ENCODE measurements at regions not wholly inside any gene's neighbourhood (a gene's known extent, or its start where the extent isn't known, plus 50 kb on each side); places are given as distances from the start of the nearest gene placed in this dataset.

- TF ChIP-seq, protein P1, sequence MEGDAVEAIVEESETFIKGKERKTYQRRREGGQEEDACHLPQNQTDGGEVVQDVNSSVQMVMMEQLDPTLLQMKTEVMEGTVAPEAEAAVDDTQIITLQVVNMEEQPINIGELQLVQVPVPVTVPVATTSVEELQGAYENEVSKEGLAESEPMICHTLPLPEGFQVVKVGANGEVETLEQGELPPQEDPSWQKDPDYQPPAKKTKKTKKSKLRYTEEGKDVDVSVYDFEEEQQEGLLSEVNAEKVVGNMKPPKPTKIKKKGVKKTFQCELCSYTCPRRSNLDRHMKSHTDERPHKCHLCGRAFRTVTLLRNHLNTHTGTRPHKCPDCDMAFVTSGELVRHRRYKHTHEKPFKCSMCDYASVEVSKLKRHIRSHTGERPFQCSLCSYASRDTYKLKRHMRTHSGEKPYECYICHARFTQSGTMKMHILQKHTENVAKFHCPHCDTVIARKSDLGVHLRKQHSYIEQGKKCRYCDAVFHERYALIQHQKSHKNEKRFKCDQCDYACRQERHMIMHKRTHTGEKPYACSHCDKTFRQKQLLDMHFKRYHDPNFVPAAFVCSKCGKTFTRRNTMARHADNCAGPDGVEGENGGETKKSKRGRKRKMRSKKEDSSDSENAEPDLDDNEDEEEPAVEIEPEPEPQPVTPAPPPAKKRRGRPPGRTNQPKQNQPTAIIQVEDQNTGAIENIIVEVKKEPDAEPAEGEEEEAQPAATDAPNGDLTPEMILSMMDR (conservative IDR thresholded peaks at IDR 0.05 in 1 of 2, IDR thresholded peaks at IDR 0.05 in 1 of 2; ENCODE audit: extremely low read depth in 1 of 2, insufficient read depth in 1 of 2, low read depth in 1 of 2, low read length in 2 of 2): no peak
- no peak for TF ChIP-seq EZH2 (IDR thresholded peaks at IDR 0.05; ENCODE audit: borderline replicate concordance, low read length)
These were observed 577.3 kb upstream of the TLE4 start for GRCh38 chr9:78994471-78994870.
